ENCODE measurements at regions not wholly inside any gene's neighbourhood (a gene's known extent, or its start where the extent isn't known, plus 50 kb on each side); places are given as distances from the start of the nearest gene placed in this dataset.

DNA sequence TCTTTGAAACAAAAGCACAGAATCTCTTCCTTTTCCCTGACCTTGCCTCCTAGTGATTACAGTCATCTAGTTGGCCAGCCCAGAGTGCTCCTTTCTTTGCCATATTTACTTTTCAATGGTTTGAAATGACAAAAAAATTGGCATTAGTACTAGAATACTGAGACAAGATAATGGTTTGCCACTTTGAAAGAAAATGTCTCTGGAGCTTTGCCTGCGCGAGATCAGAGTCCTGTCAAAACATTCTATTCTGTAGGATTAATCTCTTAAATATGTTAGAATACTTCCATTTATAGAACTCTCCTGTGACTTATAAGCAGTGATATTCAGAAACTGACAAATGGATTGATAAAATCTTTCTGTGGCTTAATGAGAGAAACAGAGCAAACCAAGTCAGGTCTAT is 484.0 kb upstream of the IZUMO3 start:
- TF ChIP-seq TAF1 (IDR thresholded peaks at IDR 0.05; ENCODE audit: low read depth) (no peak), FOXM1 (IDR thresholded peaks at IDR 0.05; ENCODE audit: borderline replicate concordance, low read depth) (no peak), EP300 (IDR thresholded peaks at IDR 0.05; ENCODE audit: borderline replicate concordance) (no peak)
